Upper lobe of left lung (tissue), 4 donors: ENCODE measurements at regions not wholly inside any gene's neighbourhood (a gene's known extent, or its start where the extent isn't known, plus 50 kb on each side); places are given as distances from the start of the nearest gene placed in this dataset.

ENCODE experiments used
- POLR2A ChIP-seq, 4 donors: fragments of 450-650 bp; IDR thresholded peaks; one replicate each; pipeline ENCODE4 v1.5.1; 2016 to 2017; ENCODE audit warnings: antibody characterized with exemption in 4 of 4, mild to moderate bottlenecking in 2 of 4
- POLR2AphosphoS5 ChIP-seq, 2 donors: sonication (generic); formaldehyde crosslinking; IDR thresholded peaks; one replicate each; pipeline ENCODE4 v1.5.1; 2017; ENCODE audit warnings: antibody characterized with exemption in 2 of 2
- TF ChIP-seq, protein P1 (sequence below), 6 experiments: fragments of 450-650 bp in 4 of 6; fragments of 200-600 bp in 2 of 6; sonication (generic) in 2 of 6; IDR thresholded peaks; one replicate each; pipeline ENCODE4 v1.5.1; 2016 to 2019; ENCODE audit warnings: antibody characterized with exemption in 6 of 6

- no peak for TF ChIP-seq POLR2A (IDR thresholded peaks at IDR 0.05)
- TF ChIP-seq, protein P1, sequence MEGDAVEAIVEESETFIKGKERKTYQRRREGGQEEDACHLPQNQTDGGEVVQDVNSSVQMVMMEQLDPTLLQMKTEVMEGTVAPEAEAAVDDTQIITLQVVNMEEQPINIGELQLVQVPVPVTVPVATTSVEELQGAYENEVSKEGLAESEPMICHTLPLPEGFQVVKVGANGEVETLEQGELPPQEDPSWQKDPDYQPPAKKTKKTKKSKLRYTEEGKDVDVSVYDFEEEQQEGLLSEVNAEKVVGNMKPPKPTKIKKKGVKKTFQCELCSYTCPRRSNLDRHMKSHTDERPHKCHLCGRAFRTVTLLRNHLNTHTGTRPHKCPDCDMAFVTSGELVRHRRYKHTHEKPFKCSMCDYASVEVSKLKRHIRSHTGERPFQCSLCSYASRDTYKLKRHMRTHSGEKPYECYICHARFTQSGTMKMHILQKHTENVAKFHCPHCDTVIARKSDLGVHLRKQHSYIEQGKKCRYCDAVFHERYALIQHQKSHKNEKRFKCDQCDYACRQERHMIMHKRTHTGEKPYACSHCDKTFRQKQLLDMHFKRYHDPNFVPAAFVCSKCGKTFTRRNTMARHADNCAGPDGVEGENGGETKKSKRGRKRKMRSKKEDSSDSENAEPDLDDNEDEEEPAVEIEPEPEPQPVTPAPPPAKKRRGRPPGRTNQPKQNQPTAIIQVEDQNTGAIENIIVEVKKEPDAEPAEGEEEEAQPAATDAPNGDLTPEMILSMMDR (IDR thresholded peaks at IDR 0.05), result no peak
- no peak for TF ChIP-seq POLR2AphosphoS5 (IDR thresholded peaks at IDR 0.05)
These were observed 133.3 kb upstream of the SLC44A3 start for GRCh38 chr1:94686882-94687281.
